H1 (cell line): ENCODE measurements at regions not wholly inside any gene's neighbourhood (a gene's known extent, or its start where the extent isn't known, plus 50 kb on each side); places are given as distances from the start of the nearest gene placed in this dataset.

Experiments
- CTCF ChIA-PET: fragments of 300-600 bp; sonication (Branson Sonifier 250); formaldehyde crosslinking; loops from one replicate; lab custom pipeline; 2021; ENCODE audit not compliant: partially characterized antibody; lab: Charles Lee
- POLR2A ChIA-PET: fragments of 300-600 bp; sonication (Branson Sonifier 250); formaldehyde crosslinking; loops from one replicate; lab custom pipeline; 2021; ENCODE audit warnings: inconsistent platforms; ENCODE audit not compliant: partially characterized antibody; lab: Charles Lee
- DNase-seq, 2 experiments: peaks; one replicate each; pipeline versions ENCODE4 v3.0.0 to v3.0.0-alpha.2; 2010 to 2022; ENCODE audit warnings: low spot score in 2 of 2, low read depth in 1 of 2, mixed read lengths in 1 of 2
- FAIRE-seq: peaks from 2 replicates; lab custom pipeline; 2011; peaks lifted over from hg19 to GRCh38; lab: Jason Lieb, UNC
- H2AFZ ChIP-seq: 2 replicates; pipeline ENCODE4 v1.8.1; 2012; ENCODE audit warnings: low read length, inconsistent platforms
- H2AK5ac ChIP-seq: 2 replicates; pipeline ENCODE4 v1.6.1; 2013; ENCODE audit warnings: low read depth, low read length
- H2BK120ac ChIP-seq: replicated peaks from 2 replicates; pipeline ENCODE3; 2013; ENCODE audit warnings: low read depth, low read length, inconsistent platforms
- H2BK12ac ChIP-seq: 2 replicates; pipeline ENCODE4 v1.6.1; 2013; ENCODE audit warnings: low read depth, low read length
- H2BK15ac ChIP-seq: 2 replicates; pipeline ENCODE4 v1.6.1; 2013; ENCODE audit warnings: low read length
- H2BK20ac ChIP-seq: 2 replicates; pipeline ENCODE4 v1.6.1; 2013; ENCODE audit warnings: low read length
- H2BK5ac ChIP-seq: 2 replicates; pipeline ENCODE4 v1.6.1; 2013; ENCODE audit warnings: low read depth, low read length
- H3K14ac ChIP-seq: 2 replicates; pipeline ENCODE4 v1.6.1; 2013; ENCODE audit warnings: inconsistent platforms; ENCODE audit not compliant: insufficient read length
- H3K18ac ChIP-seq: 2 replicates; pipeline ENCODE4 v1.6.1; 2013; ENCODE audit warnings: low read length; ENCODE audit errors: extremely low read depth
- H3K23ac ChIP-seq: 2 replicates; pipeline ENCODE4 v1.6.1; 2013; ENCODE audit warnings: inconsistent platforms; ENCODE audit not compliant: insufficient read length
- H3K23me2 ChIP-seq: 2 replicates; pipeline ENCODE4 v1.6.1; 2013; ENCODE audit warnings: low read depth, low read length
- H3K27ac ChIP-seq: 2 replicates; pipeline ENCODE4 v1.6.1; 2011; ENCODE audit warnings: low read depth, low read length, inconsistent platforms
- H3K27me3 ChIP-seq, 4 experiments: replicated peaks in 1 of 4; 1 replicate in 1 of 4; 2 replicates in 3 of 4; pipeline versions ENCODE4 v1.6.1 to v1.8.1; 2011 to 2013; ENCODE audit warnings: low read length in 3 of 4, mild to moderate bottlenecking in 3 of 4, inconsistent platforms in 2 of 4, mixed read lengths in 2 of 4, moderate library complexity in 1 of 4; ENCODE audit not compliant: control insufficient read depth in 3 of 4, insufficient read depth in 3 of 4; ENCODE audit errors: extremely low read depth in 1 of 4
- H3K36me3 ChIP-seq, 4 experiments: 2 replicates each; pipeline versions ENCODE4 v1.6.1 to v1.8.1; 2011 to 2013; ENCODE audit warnings: mild to moderate bottlenecking in 4 of 4, low read length in 3 of 4, moderate library complexity in 2 of 4, control low read depth in 1 of 4, inconsistent platforms in 1 of 4; ENCODE audit not compliant: insufficient read depth in 4 of 4, control insufficient read depth in 2 of 4
- H3K4ac ChIP-seq: replicated peaks from 2 replicates; pipeline ENCODE3; 2013; ENCODE audit warnings: low read length, low read depth, mixed read lengths, inconsistent platforms; ENCODE audit not compliant: insufficient read length
- H3K4me1 ChIP-seq, 4 experiments: replicated peaks in 1 of 4; 1 replicate in 1 of 4; 2 replicates in 3 of 4; pipeline versions ENCODE4 v1.6.1 to v1.8.1; 2011 to 2013; ENCODE audit warnings: low read length in 3 of 4, inconsistent platforms in 2 of 4, mixed read lengths in 1 of 4; ENCODE audit not compliant: insufficient read depth in 4 of 4, control insufficient read depth in 3 of 4
- H3K4me2 ChIP-seq, 2 experiments: 2 replicates each; pipeline versions ENCODE4 v1.6.1 to v1.8.1; 2011 to 2013; ENCODE audit warnings: low read depth in 2 of 2, low read length in 2 of 2, control low read depth in 1 of 2, inconsistent platforms in 1 of 2, mild to moderate bottlenecking in 1 of 2; ENCODE audit not compliant: insufficient read depth in 1 of 2
- H3K4me3 ChIP-seq, 4 experiments: fragments of 200-600, 300-600 bp in 1 of 4; sonication (generic), shearing (Covaris generic), sonication (Bioruptor Twin) in 1 of 4; 2 replicates each; pipeline versions ENCODE4 v1.5.1 to v1.8.1; 2011 to 2016; ENCODE audit warnings: low read length in 4 of 4, low read depth in 3 of 4, control low read depth in 2 of 4, inconsistent platforms in 2 of 4, mild to moderate bottlenecking in 2 of 4, mixed read lengths in 1 of 4, moderate library complexity in 1 of 4; ENCODE audit not compliant: insufficient read depth in 2 of 4; ENCODE audit errors: extremely low read depth in 1 of 4
- H3K56ac ChIP-seq: replicated peaks from 2 replicates; pipeline ENCODE3; 2013; ENCODE audit warnings: low read depth, mild to moderate bottlenecking, mixed read lengths, low read length, inconsistent platforms; ENCODE audit not compliant: insufficient read length
- H3K79me1 ChIP-seq: 2 replicates; pipeline ENCODE4 v1.6.1; 2013; ENCODE audit warnings: low read depth, low read length, control low read depth
- H3K79me2 ChIP-seq, 2 experiments: 2 replicates each; pipeline versions ENCODE4 v1.6.1 to v1.8.1; 2012 to 2013; ENCODE audit warnings: low read length in 2 of 2, mild to moderate bottlenecking in 2 of 2, inconsistent platforms in 1 of 2; ENCODE audit not compliant: insufficient read depth in 2 of 2, control insufficient read depth in 1 of 2
- H3K9ac ChIP-seq, 4 experiments: replicated peaks in 1 of 4; 1 replicate in 1 of 4; 2 replicates in 3 of 4; pipeline versions ENCODE4 v1.6.1 to v1.8.1; 2011 to 2013; ENCODE audit warnings: low read depth in 3 of 4, low read length in 3 of 4, control low read depth in 2 of 4, mild to moderate bottlenecking in 2 of 4, moderate library complexity in 2 of 4, inconsistent platforms in 1 of 4; ENCODE audit errors: extremely low read depth in 1 of 4
- H3K9me3 ChIP-seq, 2 experiments: 2 replicates each; pipeline versions ENCODE4 v1.6.1 to v1.8.1; 2012 to 2013; ENCODE audit warnings: mild to moderate bottlenecking in 2 of 2, moderate library complexity in 2 of 2, control low read depth in 1 of 2, inconsistent platforms in 1 of 2, low read depth in 1 of 2, low read length in 1 of 2, mixed read lengths in 1 of 2; ENCODE audit not compliant: insufficient read depth in 2 of 2
- H4K20me1 ChIP-seq, 2 experiments: replicated peaks in 1 of 2; 2 replicates each; pipeline versions ENCODE3 to v1.8.1; 2011 to 2013; ENCODE audit warnings: inconsistent platforms in 2 of 2, low read length in 2 of 2, mild to moderate bottlenecking in 1 of 2; ENCODE audit not compliant: insufficient read depth in 2 of 2, control insufficient read depth in 1 of 2
- H4K5ac ChIP-seq: 2 replicates; pipeline ENCODE4 v1.6.1; 2013; ENCODE audit warnings: low read length, low read depth, mixed read lengths, inconsistent platforms; ENCODE audit not compliant: insufficient read length
- H4K8ac ChIP-seq: 2 replicates; pipeline ENCODE4 v1.8.0; 2013; ENCODE audit warnings: mild to moderate bottlenecking, moderate library complexity, low read length, inconsistent platforms; ENCODE audit not compliant: insufficient read depth; ENCODE audit errors: extremely low read depth
- H4K91ac ChIP-seq: replicated peaks from 2 replicates; pipeline ENCODE3; 2013; ENCODE audit warnings: low read length, mixed read lengths, inconsistent platforms; ENCODE audit not compliant: insufficient read length
- CHD2 ChIP-seq: IDR thresholded peaks from 2 replicates; pipeline ENCODE4 v1.6.1; 2012; ENCODE audit warnings: low read length, improper control_type of control experiment
- HDAC6 ChIP-seq: IDR thresholded peaks from one replicate; pipeline ENCODE4 v1.7.1; 2012; ENCODE audit warnings: low read depth, mild to moderate bottlenecking, inconsistent platforms, low read length, moderate library complexity
- JUN ChIP-seq: IDR thresholded peaks from 2 replicates; pipeline ENCODE4 v1.6.1; 2011; ENCODE audit warnings: low read depth, mild to moderate bottlenecking, improper control_type of control experiment, low read length
- KDM4A ChIP-seq: IDR thresholded peaks from one replicate; pipeline ENCODE4 v1.7.1; 2012; ENCODE audit warnings: low read depth, mild to moderate bottlenecking, moderate library complexity, low read length, inconsistent platforms; ENCODE audit not compliant: severe bottlenecking
- POLR2A ChIP-seq, 2 experiments: IDR thresholded peaks; 1 replicate in 1 of 2; 2 replicates in 1 of 2; pipeline ENCODE4 v1.6.1; 2011; ENCODE audit warnings: low read depth in 2 of 2, low read length in 2 of 2, mild to moderate bottlenecking in 2 of 2; ENCODE audit errors: control extremely low read depth in 1 of 2
- RFX5 ChIP-seq: IDR thresholded peaks from 2 replicates; pipeline ENCODE4 v1.6.1; 2011; ENCODE audit warnings: low read depth, low read length, improper control_type of control experiment, borderline replicate concordance
- SAP30 ChIP-seq: fragments of 300-600 bp; sonication (generic); IDR thresholded peaks from 2 replicates; pipeline ENCODE4 v1.7.1; 2012; ENCODE audit warnings: low read length, moderate library complexity, mild to moderate bottlenecking, inconsistent platforms; ENCODE audit not compliant: insufficient read depth, insufficient replicate concordance
- SIX5 ChIP-seq: IDR thresholded peaks from 2 replicates; pipeline ENCODE4 v1.6.1; 2011; ENCODE audit warnings: mild to moderate bottlenecking, low read depth, low read length
- SRF ChIP-seq: IDR thresholded peaks from 2 replicates; pipeline ENCODE4 v1.6.1; 2011; ENCODE audit warnings: mild to moderate bottlenecking, low read depth, low read length, moderate library complexity
- TAF1 ChIP-seq: IDR thresholded peaks from 2 replicates; pipeline ENCODE4 v1.6.1; 2011; ENCODE audit warnings: mild to moderate bottlenecking, low read depth, low read length

GRCh38 chr10:130729876-130730275, 581.6 kb downstream of the TCERG1L start:
- FAIRE-seq: no peak
- Histone ChIP-seq H2BK15ac (no peak overlapping the region), H3K18ac (no peak overlapping the region), H2AFZ (no peak overlapping the region), H3K14ac (no peak overlapping the region), H3K23ac (no peak overlapping the region), H4K5ac (no peak overlapping the region), H3K4me2 (no peak overlapping the region), H4K8ac (no peak overlapping the region), H3K27ac (no peak overlapping the region), H2BK120ac (no peak overlapping the region), H2BK20ac (no peak overlapping the region), H4K20me1 (no peaks in the 10 kb centered on the region), H3K79me2 (no peaks in the 10 kb centered on the region), H3K79me1 (no peaks in the 10 kb centered on the region), H3K9ac (no peak overlapping the region), H3K36me3 (no peaks in the 10 kb centered on the region), H3K9me3 (peaks cover 0 to 4% of the 10 kb centered on the region in 2 experiments; a peak in 1 of 4 replicates), H3K4ac (no peak overlapping the region), H2AK5ac (no peak overlapping the region), H2BK12ac (no peak overlapping the region), H3K27me3 (no peaks in the 10 kb centered on the region), H2BK5ac (no peak overlapping the region), H3K4me3 (no peak overlapping the region), H3K23me2 (no peaks in the 10 kb centered on the region), H4K91ac (no peak overlapping the region), H3K56ac (no peak overlapping the region), H3K4me1 (no peaks in the 10 kb centered on the region)
- no peak for TF ChIP-seq TAF1
- no peak for TF ChIP-seq POLR2A (IDR thresholded peaks at IDR 0.05; ENCODE audit: control extremely low read depth in 1 of 2, low read depth in 2 of 2, low read length in 2 of 2)
- TF ChIP-seq SRF: no peak
- TF ChIP-seq CHD2: no peak
- no peak for TF ChIP-seq RFX5
- TF ChIP-seq JUN: no peak
- TF ChIP-seq HDAC6: no peak
- TF ChIP-seq SIX5: no peak
- TF ChIP-seq KDM4A: no peak
- no peak for TF ChIP-seq SAP30
- CTCF ChIA-PET: interaction anchor here (0.9 to 1.4 kb wide), 2 partner anchors 23 to 165 kb away, joined by 4 to 6 read pairs; no protein-coding TSS in a partner anchor
- DNase-seq: no peak
- POLR2A ChIA-PET: no interaction called here
